ENCODE measurements at regions not wholly inside any gene's neighbourhood (a gene's known extent, or its start where the extent isn't known, plus 50 kb on each side); places are given as distances from the start of the nearest gene placed in this dataset.

GRCh38 chr14:87465770-87466169 lies 527.2 kb downstream of the GALC start:
- H3K9ac ChIP-seq (ENCODE audit: low read depth, low read length), result no peak overlapping the region

GRCh38 chr14:87461704-87462103 lies 531.3 kb downstream of the GALC start:
- Histone ChIP-seq H3K4me2 (ENCODE audit: insufficient read depth, low read length) (no peak overlapping the region), H3K36me3 (ENCODE audit: insufficient read depth, low read length) (no peaks in the 10 kb centered on the region), H2AFZ (ENCODE audit: low read depth, low read length) (no peak overlapping the region), H3K4me1 (ENCODE audit: insufficient read depth, low read length) (no peaks in the 10 kb centered on the region), H3K9ac (ENCODE audit: low read depth, low read length) (no peak overlapping the region), H3K79me2 (ENCODE audit: insufficient read depth, low read length) (no peaks in the 10 kb centered on the region), H3K27ac (ENCODE audit: low read length) (no peak overlapping the region), H3K27me3 (ENCODE audit: insufficient read depth, low read length, poor library complexity) (no peaks in the 10 kb centered on the region), H4K20me1 (ENCODE audit: insufficient read depth, low read length) (no peaks in the 10 kb centered on the region), H3K9me3 (ENCODE audit: insufficient read depth, low read length, severe bottlenecking) (no peaks in the 10 kb centered on the region), H3K4me3 (ENCODE audit: low read depth in 1 of 2, low read length in 2 of 2) (no peak overlapping the region)
- DNase-seq (no peak), ATAC-seq (ENCODE audit: insufficient read depth, low read depth) (no peak)
- TF ChIP-seq EZH2 (IDR thresholded peaks at IDR 0.05; ENCODE audit: borderline replicate concordance, low read depth, low read length, severe bottlenecking), result no peak
- no peak for TF ChIP-seq CTCF (IDR thresholded peaks at IDR 0.05; ENCODE audit: borderline replicate concordance, extremely low read depth, low read length, poor library complexity, severe bottlenecking)

More at GRCh38 chr14:87465770-87466169, 527.2 kb downstream of the GALC start:
- no peaks in the 10 kb centered on the region for H3K4me1 ChIP-seq (ENCODE audit: insufficient read depth, low read length)
- no peak overlapping the region for H3K4me2 ChIP-seq (ENCODE audit: insufficient read depth, low read length)
- no peak for TF ChIP-seq EZH2 (IDR thresholded peaks at IDR 0.05; ENCODE audit: borderline replicate concordance, low read depth, low read length, severe bottlenecking)
- no peak for TF ChIP-seq CTCF (IDR thresholded peaks at IDR 0.05; ENCODE audit: borderline replicate concordance, extremely low read depth, low read length, poor library complexity, severe bottlenecking)
- no peak overlapping the region for H3K4me3 ChIP-seq (ENCODE audit: low read depth in 1 of 2, low read length in 2 of 2)
- H3K36me3 ChIP-seq (ENCODE audit: insufficient read depth, low read length), result no peaks in the 10 kb centered on the region
- no peaks in the 10 kb centered on the region for H3K79me2 ChIP-seq (ENCODE audit: insufficient read depth, low read length)
- H3K9me3 ChIP-seq (ENCODE audit: insufficient read depth, low read length, severe bottlenecking), result no peaks in the 10 kb centered on the region
- ATAC-seq (ENCODE audit: insufficient read depth, low read depth), result no peak
- no peaks in the 10 kb centered on the region for H3K27me3 ChIP-seq (ENCODE audit: insufficient read depth, low read length, poor library complexity)
- no peak overlapping the region for H3K27ac ChIP-seq (ENCODE audit: low read length)
- no peak for DNase-seq
- no peaks in the 10 kb centered on the region for H4K20me1 ChIP-seq (ENCODE audit: insufficient read depth, low read length)
- H2AFZ ChIP-seq (ENCODE audit: low read depth, low read length), result no peak overlapping the region

GRCh38 chr14:87457720-87458119 lies 535.3 kb downstream of the GALC start:
- H3K9ac ChIP-seq (ENCODE audit: low read depth, low read length), result no peak overlapping the region
- H3K4me2 ChIP-seq (ENCODE audit: insufficient read depth, low read length), result no peak overlapping the region
- ATAC-seq (ENCODE audit: insufficient read depth, low read depth) (peak; percentile 24; the same call in 1 of the 3 replicates), DNase-seq (no peak)
- no peaks in the 10 kb centered on the region for H3K9me3 ChIP-seq (ENCODE audit: insufficient read depth, low read length, severe bottlenecking)
- no peak overlapping the region for H3K4me3 ChIP-seq (ENCODE audit: low read depth in 1 of 2, low read length in 2 of 2)
- H3K4me1 ChIP-seq (ENCODE audit: insufficient read depth, low read length), result no peaks in the 10 kb centered on the region
- no peak overlapping the region for H2AFZ ChIP-seq (ENCODE audit: low read depth, low read length)
- no peaks in the 10 kb centered on the region for H3K27me3 ChIP-seq (ENCODE audit: insufficient read depth, low read length, poor library complexity)
- H3K36me3 ChIP-seq (ENCODE audit: insufficient read depth, low read length), result no peaks in the 10 kb centered on the region
- TF ChIP-seq EZH2 (IDR thresholded peaks at IDR 0.05; ENCODE audit: borderline replicate concordance, low read depth, low read length, severe bottlenecking) (no peak), CTCF (IDR thresholded peaks at IDR 0.05; ENCODE audit: borderline replicate concordance, extremely low read depth, low read length, poor library complexity, severe bottlenecking) (no peak)
- no peaks in the 10 kb centered on the region for H4K20me1 ChIP-seq (ENCODE audit: insufficient read depth, low read length)
- H3K79me2 ChIP-seq (ENCODE audit: insufficient read depth, low read length), result no peaks in the 10 kb centered on the region
- no peak overlapping the region for H3K27ac ChIP-seq (ENCODE audit: low read length)

- H3K4me1 ChIP-seq (ENCODE audit: insufficient read depth, low read length), result no peaks in the 10 kb centered on the region
- no peaks in the 10 kb centered on the region for H4K20me1 ChIP-seq (ENCODE audit: insufficient read depth, low read length)
- no peaks in the 10 kb centered on the region for H3K79me2 ChIP-seq (ENCODE audit: insufficient read depth, low read length)
- DNase-seq, result no peak
- H3K27ac ChIP-seq (ENCODE audit: low read length), result no peak overlapping the region
- no peak overlapping the region for H3K4me2 ChIP-seq (ENCODE audit: insufficient read depth, low read length)
- H3K4me3 ChIP-seq (ENCODE audit: low read depth in 1 of 2, low read length in 2 of 2), result no peak overlapping the region
- H3K27me3 ChIP-seq (ENCODE audit: insufficient read depth, low read length, poor library complexity), result no peaks in the 10 kb centered on the region
- H3K9ac ChIP-seq (ENCODE audit: low read depth, low read length), result no peak overlapping the region
- TF ChIP-seq EZH2 (IDR thresholded peaks at IDR 0.05; ENCODE audit: borderline replicate concordance, low read depth, low read length, severe bottlenecking), result no peak
- TF ChIP-seq CTCF (IDR thresholded peaks at IDR 0.05; ENCODE audit: borderline replicate concordance, extremely low read depth, low read length, poor library complexity, severe bottlenecking), result no peak
- H3K9me3 ChIP-seq (ENCODE audit: insufficient read depth, low read length, severe bottlenecking), result no peaks in the 10 kb centered on the region
- no peaks in the 10 kb centered on the region for H3K36me3 ChIP-seq (ENCODE audit: insufficient read depth, low read length)
- ATAC-seq (ENCODE audit: insufficient read depth, low read depth), result no peak
- no peak overlapping the region for H2AFZ ChIP-seq (ENCODE audit: low read depth, low read length)
Observed at GRCh38 chr14:87450193-87450592, 542.8 kb downstream of the GALC start.
